ENCODE measurements at regions not wholly inside any gene's neighbourhood (a gene's known extent, or its start where the extent isn't known, plus 50 kb on each side); places are given as distances from the start of the nearest gene placed in this dataset.

GRCh38 chr10:91010952-91011351 lies 90.1 kb upstream of the ANKRD1 start:
- TF ChIP-seq POLR2AphosphoS5 (IDR thresholded peaks at IDR 0.05; ENCODE audit: low read depth, low read length) (no peak), FOXP2 (optimal IDR thresholded peaks at IDR 0.05; ENCODE audit: borderline replicate concordance, extremely low read depth, extremely low read length, insufficient read depth) (no peak), TAF1 (IDR thresholded peaks at IDR 0.05; ENCODE audit: borderline replicate concordance, insufficient read depth, low read length) (no peak), REST (IDR thresholded peaks at IDR 0.05; ENCODE audit: insufficient read depth in 1 of 2, low read depth in 2 of 2, low read length in 2 of 2) (no peak)
